Spleen (tissue), 11 donors: ENCODE measurements at regions not wholly inside any gene's neighbourhood (a gene's known extent, or its start where the extent isn't known, plus 50 kb on each side); places are given as distances from the start of the nearest gene placed in this dataset.
A peak's percentile ranks its signal among the peaks of the same experiment; 100 is the strongest.

ENCODE experiments used
- DNase-seq: peaks from one replicate; pipeline ENCODE4 v3.0.0-alpha.2; 2020
- H3K27ac ChIP-seq, 8 donors: fragments of 200-600 bp; sonication (generic) in 7 of 8; 1 replicate in 4 of 8; 2 replicates in 4 of 8; pipeline versions ENCODE4 v1.5.0 to v1.8.0; 2016 to 2021; ENCODE audit warnings: inconsistent platforms in 4 of 8, mild to moderate bottlenecking in 4 of 8, moderate library complexity in 1 of 8
- H3K27me3 ChIP-seq, 7 donors: fragments of 200-600 bp; sonication (generic) in 6 of 7; replicated peaks in 1 of 7; 1 replicate in 4 of 7; 2 replicates in 3 of 7; pipeline versions ENCODE4 v1.5.0 to v1.8.0; 2016 to 2021; ENCODE audit warnings: inconsistent platforms in 3 of 7, mild to moderate bottlenecking in 1 of 7
- H3K36me3 ChIP-seq, 6 donors: fragments of 200-600 bp; sonication (generic) in 5 of 6; 1 replicate in 4 of 6; 2 replicates in 2 of 6; pipeline versions ENCODE4 v1.5.0 to v1.8.0; 2016 to 2021; ENCODE audit warnings: inconsistent platforms in 2 of 6
- H3K4me1 ChIP-seq, 6 donors: fragments of 200-600 bp; sonication (generic) in 5 of 6; 1 replicate in 3 of 6; 2 replicates in 3 of 6; pipeline versions ENCODE4 v1.5.0 to v1.8.0; 2016 to 2021; ENCODE audit warnings: inconsistent platforms in 3 of 6
- H3K4me3 ChIP-seq, 8 donors: fragments of 200-600 bp; sonication (generic) in 7 of 8; 1 replicate in 4 of 8; 2 replicates in 4 of 8; pipeline versions ENCODE4 v1.5.0 to v1.8.0; 2016 to 2021; ENCODE audit warnings: inconsistent platforms in 4 of 8, mild to moderate bottlenecking in 4 of 8, moderate library complexity in 2 of 8
- H3K9me3 ChIP-seq, 8 donors: fragments of 200-600 bp; sonication (generic) in 7 of 8; 1 replicate in 4 of 8; 2 replicates in 4 of 8; pipeline versions ENCODE4 v1.5.0 to v1.8.0; 2016 to 2021; ENCODE audit warnings: inconsistent platforms in 4 of 8
- CTCF ChIP-seq, 11 experiments: fragments of 200-600 bp in 7 of 11; fragments of 450-650 bp in 4 of 11; sonication (generic) in 4 of 11; IDR thresholded peaks in 8 of 11; conservative IDR thresholded peaks in 3 of 11; 1 replicate in 7 of 11; 2 replicates in 4 of 11; pipeline versions ENCODE4 v1.4.0 to v1.8.0; 2016 to 2021; ENCODE audit warnings: antibody characterized with exemption in 11 of 11, inconsistent platforms in 4 of 11, mild to moderate bottlenecking in 1 of 11
- POLR2A ChIP-seq, 3 donors: fragments of 450-650 bp; IDR thresholded peaks; one replicate each; pipeline ENCODE4 v1.5.1; 2017; ENCODE audit warnings: antibody characterized with exemption in 3 of 3, mild to moderate bottlenecking in 1 of 3
- POLR2AphosphoS5 ChIP-seq, 3 donors: sonication (generic); formaldehyde crosslinking; IDR thresholded peaks; one replicate each; pipeline ENCODE4 v1.5.1; 2017; ENCODE audit warnings: antibody characterized with exemption in 3 of 3
- WGBS, 5 donors: extraction: QIAGEN DNeasy Blood & Tissue Kit in 3 of 5; methylation state at CpG; one replicate each; pipeline versions ENCODE4 v1.1.5 to v1.1.7; 2013 to 2018; 5-methylcytosine and 5-hydroxymethylcytosine counted together
- intact Hi-C: fragments of 100-400 bp; cut with DNase I; formaldehyde crosslinking; loops from one replicate; pipeline ENCODE4 v1.15.0; 2023; ENCODE audit warnings: low total_unique reads
- donor health status: healthy with polysubstance abuse.
- donor health status: DM: no; HTN: no; CAD: no; lungs with moderate emphysema.
- donor health status: DM: no; HTN: no; CAD: no.
- donor health status: Bipolar disorder and iron deficiency.
- donor health status: healthy.
- donor health status: DM: no; HTN: no; CAD: no.
- donor health status: DM: yes; HTN: yes; CAD: no.

GRCh38 chr13:103145442-103145841, 79.2 kb upstream of the SLC10A2 start:
- 63 to 91% (median 67%) methylated on average over 1 of the region's 1 CpG for WGBS, 5 donors
- intact Hi-C loops, result no loop called here
- no peaks in the 10 kb centered on the region for H3K36me3 ChIP-seq
- no peaks in the 10 kb centered on the region for H3K9me3 ChIP-seq
- H3K27me3 ChIP-seq, result no peaks in the 10 kb centered on the region
- H3K27ac ChIP-seq, result no peak overlapping the region
- no peak for DNase-seq
- TF ChIP-seq CTCF (IDR thresholded peaks at IDR 0.05 in 8 of 11, conservative IDR thresholded peaks at IDR 0.05 in 3 of 11) (no peak), POLR2A (IDR thresholded peaks at IDR 0.05) (no peak), POLR2AphosphoS5 (IDR thresholded peaks at IDR 0.05) (no peak)
- no peaks in the 10 kb centered on the region for H3K4me1 ChIP-seq
- H3K4me3 ChIP-seq, result no peak overlapping the region

GRCh38 chr13:103143432-103143831, 77.2 kb upstream of the SLC10A2 start:
- TF ChIP-seq POLR2A (IDR thresholded peaks at IDR 0.05) (no peak), CTCF (IDR thresholded peaks at IDR 0.05 in 8 of 11, conservative IDR thresholded peaks at IDR 0.05 in 3 of 11) (no peak), POLR2AphosphoS5 (IDR thresholded peaks at IDR 0.05) (no peak)
- Histone ChIP-seq H3K27me3 (no peaks in the 10 kb centered on the region), H3K27ac (no peak overlapping the region), H3K4me1 (no peaks in the 10 kb centered on the region), H3K4me3 (no peak overlapping the region), H3K9me3 (no peaks in the 10 kb centered on the region), H3K36me3 (no peaks in the 10 kb centered on the region)
- intact Hi-C loops, result no loop called here
- no peak for DNase-seq

GRCh38 chr13:103142151-103142550, 75.9 kb upstream of the SLC10A2 start:
- TF ChIP-seq POLR2A (IDR thresholded peaks at IDR 0.05), result no peak
- TF ChIP-seq CTCF (IDR thresholded peaks at IDR 0.05 in 8 of 11, conservative IDR thresholded peaks at IDR 0.05 in 3 of 11), result no peak
- TF ChIP-seq POLR2AphosphoS5 (IDR thresholded peaks at IDR 0.05), result no peak
- Histone ChIP-seq H3K27me3 (no peaks in the 10 kb centered on the region), H3K4me1 (no peaks in the 10 kb centered on the region), H3K4me3 (no peak overlapping the region), H3K9me3 (no peaks in the 10 kb centered on the region), H3K27ac (no peak overlapping the region), H3K36me3 (no peaks in the 10 kb centered on the region)
- no peak for DNase-seq
- intact Hi-C loops, result no loop called here
- WGBS, 5 donors, result 76 to 84% (median 80%) methylated on average over 2 of the region's 2 CpGs

- no peak for DNase-seq
- no peaks in the 10 kb centered on the region for H3K9me3 ChIP-seq
- WGBS, 5 donors, result 56 to 67% (median 59%) methylated on average over 5 of the region's 5 CpGs
Observed at GRCh38 chr13:103140001-103140671, 73.9 kb upstream of the SLC10A2 start.

More at GRCh38 chr13:103140001-103140671, 73.9 kb upstream of the SLC10A2 start:
- Histone ChIP-seq H3K36me3 (no peaks in the 10 kb centered on the region), H3K27ac (no peak overlapping the region), H3K27me3 (no peaks in the 10 kb centered on the region), H3K4me1 (no peaks in the 10 kb centered on the region), H3K4me3 (no peak overlapping the region)
- TF ChIP-seq POLR2AphosphoS5 (IDR thresholded peaks at IDR 0.05) (no peak), POLR2A (IDR thresholded peaks at IDR 0.05) (no peak), CTCF (IDR thresholded peaks at IDR 0.05 in 8 of 11, conservative IDR thresholded peaks at IDR 0.05 in 3 of 11) (peak in 9 of 11 experiments; percentile 22 to 65 (median 41))
- intact Hi-C loops, result no loop called here
